Suprapubic skin (tissue), 4 donors: ENCODE measurements at regions not wholly inside any gene's neighbourhood (a gene's known extent, or its start where the extent isn't known, plus 50 kb on each side); places are given as distances from the start of the nearest gene placed in this dataset.

Experiments
- CTCF ChIP-seq, 2 donors: fragments of 200-600 bp in 1 of 2; fragments of 450-650 bp in 1 of 2; sonication (generic) in 1 of 2; IDR thresholded peaks; one replicate each; pipeline ENCODE4 v1.5.1; 2016 to 2019; ENCODE audit warnings: antibody characterized with exemption in 2 of 2, mild to moderate bottlenecking in 1 of 2, moderate library complexity in 1 of 2
- POLR2A ChIP-seq, 2 donors: fragments of 450-650 bp; IDR thresholded peaks; one replicate each; pipeline ENCODE4 v1.6.1; 2017; ENCODE audit warnings: antibody characterized with exemption in 2 of 2, mild to moderate bottlenecking in 2 of 2, moderate library complexity in 2 of 2
- POLR2AphosphoS5 ChIP-seq, 3 donors: sonication (generic); formaldehyde crosslinking; IDR thresholded peaks; one replicate each; pipeline ENCODE4 v1.6.1; 2017; ENCODE audit warnings: antibody characterized with exemption in 3 of 3

GRCh38 chr4:31545330-31545729, 825.2 kb downstream of the PCDH7 start:
- TF ChIP-seq POLR2A (IDR thresholded peaks at IDR 0.05) (no peak), CTCF (IDR thresholded peaks at IDR 0.05) (no peak), POLR2AphosphoS5 (IDR thresholded peaks at IDR 0.05) (no peak)
